OCI-LY7 (cell line): ENCODE measurements at regions not wholly inside any gene's neighbourhood (a gene's known extent, or its start where the extent isn't known, plus 50 kb on each side); places are given as distances from the start of the nearest gene placed in this dataset.

Source experiments
- BruUV-seq: library from RNA; stranded (reverse); fragments of 400-500 nt; replicated peaks from 2 replicates; lab custom pipeline; 2021; lab: Mats Ljungman, UMichigan
- CTCF ChIA-PET: fragments of 300-600 bp; sonication (Branson Sonifier 250); formaldehyde crosslinking; loops from one replicate; lab custom pipeline; 2022; ENCODE audit warnings: antibody characterized with exemption; ENCODE audit not compliant: unreplicated experiment; lab: Charles Lee
- POLR2A ChIA-PET: fragments of 300-600 bp; sonication (Branson Sonifier 250); formaldehyde crosslinking; loops from one replicate; lab custom pipeline; 2022; ENCODE audit warnings: antibody characterized with exemption; lab: Charles Lee
- DNase-seq: peaks from one replicate; pipeline ENCODE4 v3.0.0-alpha.2; 2015; ENCODE audit warnings: low spot score
- H2AFZ ChIP-seq: fragments of 200-600 bp; sonication (generic), shearing (Covaris generic); 2 replicates; pipeline ENCODE4 v1.6.1; 2014; ENCODE audit warnings: mild to moderate bottlenecking, antibody characterized with exemption, low read length, moderate library complexity
- H3K27ac ChIP-seq: fragments of 200-600 bp; sonication (generic); 2 replicates; pipeline ENCODE4 v1.5.1; 2014; ENCODE audit warnings: mixed run types, low read depth, mild to moderate bottlenecking, moderate library complexity, low read length, inconsistent platforms; ENCODE audit not compliant: poor library complexity, severe bottlenecking
- H3K36me3 ChIP-seq: fragments of 200-600 bp; sonication (generic); 2 replicates; pipeline ENCODE4 v1.6.1; 2014; ENCODE audit warnings: mild to moderate bottlenecking, antibody characterized with exemption, low read length, moderate library complexity, mixed read lengths; ENCODE audit not compliant: insufficient read depth
- H3K4me1 ChIP-seq: fragments of 200-600 bp; sonication (generic); 2 replicates; pipeline ENCODE4 v1.5.1; 2014; ENCODE audit warnings: mild to moderate bottlenecking, low read length; ENCODE audit not compliant: insufficient read depth, poor library complexity, severe bottlenecking
- H3K4me2 ChIP-seq: fragments of 200-600 bp; sonication (generic); 2 replicates; pipeline ENCODE4 v1.6.1; 2014; ENCODE audit warnings: mild to moderate bottlenecking, low read length
- H3K4me3 ChIP-seq: fragments of 200-600 bp; sonication (generic); 2 replicates; pipeline ENCODE4 v1.5.1; 2014; ENCODE audit warnings: mild to moderate bottlenecking, low read depth, low read length; ENCODE audit not compliant: poor library complexity, severe bottlenecking
- H3K79me2 ChIP-seq: fragments of 200-600 bp; sonication (generic); 2 replicates; pipeline ENCODE4 v1.6.1; 2016; ENCODE audit warnings: low read depth, mild to moderate bottlenecking, low read length, moderate library complexity, mixed read lengths; ENCODE audit not compliant: insufficient read depth
- H3K9me2 ChIP-seq: fragments of 200-600 bp; sonication (generic); 2 replicates; pipeline ENCODE4 v1.6.1; 2016; ENCODE audit warnings: mild to moderate bottlenecking, low read length, mixed read lengths; ENCODE audit not compliant: insufficient read depth
- H3K9me3 ChIP-seq: fragments of 200-600 bp; sonication (generic); 2 replicates; pipeline ENCODE4 v1.6.1; 2014; ENCODE audit warnings: mild to moderate bottlenecking, mixed run types, low read length, mixed read lengths
- H4K20me1 ChIP-seq: fragments of 200-600 bp; sonication (generic); 2 replicates; pipeline ENCODE4 v1.6.1; 2014; ENCODE audit warnings: mild to moderate bottlenecking, antibody characterized with exemption, low read length, moderate library complexity, mixed read lengths; ENCODE audit not compliant: insufficient read depth
- EZH2phosphoT487 ChIP-seq: fragments of 200-600 bp; sonication (generic); IDR thresholded peaks from 2 replicates; pipeline ENCODE4 v1.6.1; 2018; ENCODE audit warnings: low read depth, borderline replicate concordance, mild to moderate bottlenecking, mixed run types, antibody characterized with exemption, low read length, moderate library complexity, mixed read lengths
- intact Hi-C: fragments of 100-400 bp; cut with micrococcal nuclease; formaldehyde crosslinking; loops from one replicate; pipeline ENCODE4 v1.10.0; 2022; ENCODE audit not compliant: unreplicated experiment
- TF ChIP-seq, protein P1 (sequence below): fragments of 200-600 bp; sonication (generic); conservative IDR thresholded peaks from 2 replicates; pipeline ENCODE4 v1.5.1; 2014; ENCODE audit warnings: mild to moderate bottlenecking, antibody characterized with exemption, low read length, moderate library complexity, mixed read lengths

DNA sequence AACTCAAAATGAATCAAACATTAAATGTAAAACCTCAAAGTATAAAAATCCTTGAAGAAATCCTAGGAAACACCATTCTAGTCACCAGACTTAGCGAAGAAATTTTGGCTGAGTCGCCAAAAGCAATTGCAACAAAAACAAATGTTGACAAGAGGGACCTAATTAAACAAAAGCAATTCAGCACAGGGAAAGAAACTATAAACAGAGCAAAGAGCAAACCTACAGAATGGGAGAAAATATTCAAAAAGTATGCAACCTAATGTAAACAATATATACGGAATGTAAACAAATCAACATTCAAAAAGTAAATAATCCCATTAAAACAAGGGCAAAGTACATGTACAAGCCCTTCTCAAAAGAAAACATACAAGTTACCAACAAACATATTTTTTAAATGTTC, 974.7 kb downstream of the TRAM1L1 start:
- no peaks in the 10 kb centered on the region for H3K4me1 ChIP-seq
- no peaks in the 10 kb centered on the region for H3K79me2 ChIP-seq
- no peaks in the 10 kb centered on the region for H3K36me3 ChIP-seq
- BruUV-seq = no TSS peak
- intact Hi-C loops = no loop called here
- no peak for TF ChIP-seq EZH2phosphoT487
- TF ChIP-seq, protein P1, sequence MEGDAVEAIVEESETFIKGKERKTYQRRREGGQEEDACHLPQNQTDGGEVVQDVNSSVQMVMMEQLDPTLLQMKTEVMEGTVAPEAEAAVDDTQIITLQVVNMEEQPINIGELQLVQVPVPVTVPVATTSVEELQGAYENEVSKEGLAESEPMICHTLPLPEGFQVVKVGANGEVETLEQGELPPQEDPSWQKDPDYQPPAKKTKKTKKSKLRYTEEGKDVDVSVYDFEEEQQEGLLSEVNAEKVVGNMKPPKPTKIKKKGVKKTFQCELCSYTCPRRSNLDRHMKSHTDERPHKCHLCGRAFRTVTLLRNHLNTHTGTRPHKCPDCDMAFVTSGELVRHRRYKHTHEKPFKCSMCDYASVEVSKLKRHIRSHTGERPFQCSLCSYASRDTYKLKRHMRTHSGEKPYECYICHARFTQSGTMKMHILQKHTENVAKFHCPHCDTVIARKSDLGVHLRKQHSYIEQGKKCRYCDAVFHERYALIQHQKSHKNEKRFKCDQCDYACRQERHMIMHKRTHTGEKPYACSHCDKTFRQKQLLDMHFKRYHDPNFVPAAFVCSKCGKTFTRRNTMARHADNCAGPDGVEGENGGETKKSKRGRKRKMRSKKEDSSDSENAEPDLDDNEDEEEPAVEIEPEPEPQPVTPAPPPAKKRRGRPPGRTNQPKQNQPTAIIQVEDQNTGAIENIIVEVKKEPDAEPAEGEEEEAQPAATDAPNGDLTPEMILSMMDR = no peak
- no peak overlapping the region for H2AFZ ChIP-seq
- ChIA-PET CTCF (no interaction called here), POLR2A (interaction anchor here (0.8 kb wide), 1 partner anchor 1567 kb away, joined by 3 read pairs; no protein-coding TSS in a partner anchor)
- H3K27ac ChIP-seq = no peak overlapping the region
- no peak for DNase-seq
- no peaks in the 10 kb centered on the region for H3K9me3 ChIP-seq
- no peaks in the 10 kb centered on the region for H3K9me2 ChIP-seq
- no peak overlapping the region for H3K4me3 ChIP-seq
- no peak overlapping the region for H3K4me2 ChIP-seq
- H4K20me1 ChIP-seq = no peaks in the 10 kb centered on the region

DNA sequence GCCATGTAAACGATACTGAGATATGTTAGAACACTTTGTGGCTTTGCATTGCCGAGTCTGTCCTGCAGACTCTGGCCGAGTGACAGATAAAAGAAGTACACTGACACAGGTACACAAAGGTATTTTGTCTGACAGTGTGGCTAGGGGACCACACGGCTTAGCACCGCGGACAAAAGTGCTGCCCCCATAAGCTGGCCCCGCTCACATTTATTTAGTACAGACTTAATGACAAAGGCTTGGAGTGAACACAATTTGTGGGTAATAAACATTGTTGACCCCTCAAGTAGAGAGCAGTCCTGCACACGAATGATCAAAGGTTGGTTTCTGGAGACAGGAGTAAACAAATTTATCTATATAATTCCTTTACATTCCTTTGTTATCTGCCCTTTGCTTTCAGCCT, 976.8 kb downstream of the TRAM1L1 start:
- H3K9me3 ChIP-seq = no peaks in the 10 kb centered on the region
- no peaks in the 10 kb centered on the region for H3K79me2 ChIP-seq
- no peak for TF ChIP-seq EZH2phosphoT487
- TF ChIP-seq, protein P1 = no peak
- no peaks in the 10 kb centered on the region for H3K36me3 ChIP-seq
- ChIA-PET POLR2A (interaction anchor here (0.7 kb wide), 1 partner anchor 1531 kb away, joined by 3 read pairs; no protein-coding TSS in a partner anchor), CTCF (no interaction called here)
- no peaks in the 10 kb centered on the region for H3K4me1 ChIP-seq
- DNase-seq = no peak
- no peak overlapping the region for H3K4me3 ChIP-seq
- H4K20me1 ChIP-seq = no peaks in the 10 kb centered on the region
- intact Hi-C loops = no loop called here
- H3K4me2 ChIP-seq = no peak overlapping the region
- no peak overlapping the region for H3K27ac ChIP-seq
- no TSS peak for BruUV-seq
- no peak overlapping the region for H2AFZ ChIP-seq
- H3K9me2 ChIP-seq = no peaks in the 10 kb centered on the region

DNA sequence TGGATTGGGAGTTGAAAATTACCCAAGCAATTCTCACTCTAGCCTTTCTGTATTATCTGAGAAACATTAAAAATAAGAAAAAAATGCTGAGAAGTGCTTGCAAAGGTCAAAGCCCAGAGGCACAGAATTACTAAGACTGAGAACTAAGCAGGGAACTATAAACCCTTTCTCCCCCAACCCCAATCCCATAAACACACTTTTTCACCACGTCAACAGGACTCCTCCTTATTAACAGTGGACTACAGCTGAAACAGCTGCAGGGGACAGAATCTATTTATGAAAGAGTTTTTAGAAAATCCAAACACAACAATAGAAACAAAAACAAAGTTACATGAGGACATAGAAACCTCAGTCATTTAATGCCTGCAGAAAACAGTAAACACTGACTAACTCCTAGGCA, 984.1 kb downstream of the TRAM1L1 start:
- no peaks in the 10 kb centered on the region for H3K4me1 ChIP-seq
- no peak overlapping the region for H3K4me2 ChIP-seq
- intact Hi-C loops = no loop called here
- ChIA-PET CTCF (no interaction called here), POLR2A (interaction anchor here (0.7 to 1.4 kb wide), 2 partner anchors 35 kb away, joined by 3 read pairs; no protein-coding TSS in a partner anchor)
- no peak overlapping the region for H2AFZ ChIP-seq
- no peak overlapping the region for H3K27ac ChIP-seq
- no peaks in the 10 kb centered on the region for H4K20me1 ChIP-seq
- no peak for TF ChIP-seq EZH2phosphoT487
- TF ChIP-seq, protein P1 = no peak
- no peaks in the 10 kb centered on the region for H3K79me2 ChIP-seq
- H3K36me3 ChIP-seq = no peaks in the 10 kb centered on the region
- no TSS peak for BruUV-seq
- no peak for DNase-seq
- no peaks in the 10 kb centered on the region for H3K9me3 ChIP-seq
- H3K9me2 ChIP-seq = no peaks in the 10 kb centered on the region
- no peak overlapping the region for H3K4me3 ChIP-seq
